GM12892 (cell line): ENCODE measurements at regions not wholly inside any gene's neighbourhood (a gene's known extent, or its start where the extent isn't known, plus 50 kb on each side); places are given as distances from the start of the nearest gene placed in this dataset.

Experiments used
- POLR2A ChIP-seq: IDR thresholded peaks from 2 replicates; pipeline ENCODE4 v1.6.1; 2011; ENCODE audit warnings: low read depth, low read length, control low read depth
- POLR2AphosphoS5 ChIP-seq: IDR thresholded peaks from 2 replicates; pipeline ENCODE4 v1.6.1; 2011; ENCODE audit warnings: low read depth, low read length, control low read depth

GRCh38 chr2:150631236-150631821 lies 143.9 kb upstream of the RND3 start:
- TF ChIP-seq POLR2A (no peak), POLR2AphosphoS5 (no peak)
